T-helper 9 cell (primary cell): ENCODE measurements at regions not wholly inside any gene's neighbourhood (a gene's known extent, or its start where the extent isn't known, plus 50 kb on each side); places are given as distances from the start of the nearest gene placed in this dataset.

Source experiments
- DNase-seq: peaks from one replicate; pipeline ENCODE4 v3.0.0-alpha.2; 2020

- no peak for DNase-seq
Observed at GRCh38 chr2:83756219-83756618, 702.9 kb downstream of the SUCLG1 start.

GRCh38 chr2:83747141-83747540 lies 711.9 kb downstream of the SUCLG1 start:
- no peak for DNase-seq

GRCh38 chr2:83744855-83745254 lies 714.2 kb downstream of the SUCLG1 start:
- no peak for DNase-seq

- DNase-seq, result no peak
Observed at GRCh38 chr2:83742117-83742782, 716.8 kb downstream of the SUCLG1 start.

- DNase-seq, result no peak
Observed at GRCh38 chr2:83730223-83730622, 728.9 kb downstream of the SUCLG1 start.

- DNase-seq, result no peak
Observed at GRCh38 chr2:83725735-83726134, 733.3 kb downstream of the SUCLG1 start.

- no peak for DNase-seq
Observed at GRCh38 chr2:83705146-83705545, 753.9 kb downstream of the SUCLG1 start.

GRCh38 chr2:83703598-83703997 lies 755.5 kb downstream of the SUCLG1 start:
- no peak for DNase-seq

GRCh38 chr2:83696838-83697237 lies 762.2 kb downstream of the SUCLG1 start:
- DNase-seq, result no peak

GRCh38 chr2:83695530-83695929 lies 763.5 kb downstream of the SUCLG1 start:
- no peak for DNase-seq

GRCh38 chr2:83695037-83695436 lies 764.0 kb downstream of the SUCLG1 start:
- no peak for DNase-seq

GRCh38 chr2:83689402-83689801 lies 769.7 kb downstream of the SUCLG1 start:
- DNase-seq, result no peak

- DNase-seq, result no peak
Observed at GRCh38 chr2:83686863-83687262, 772.2 kb downstream of the SUCLG1 start.

GRCh38 chr2:83674050-83674449 lies 785.0 kb downstream of the SUCLG1 start:
- DNase-seq, result no peak

GRCh38 chr2:83665894-83666293 lies 793.2 kb downstream of the SUCLG1 start:
- no peak for DNase-seq

- no peak for DNase-seq
Observed at GRCh38 chr2:83665154-83665553, 793.9 kb downstream of the SUCLG1 start.

- no peak for DNase-seq
Observed at GRCh38 chr2:83661711-83662110, 797.4 kb downstream of the SUCLG1 start.

- no peak for DNase-seq
Observed at GRCh38 chr2:83654091-83654611, 804.9 kb downstream of the SUCLG1 start.

GRCh38 chr2:83650898-83651297 lies 808.2 kb downstream of the SUCLG1 start:
- no peak for DNase-seq

- DNase-seq, result no peak
Observed at GRCh38 chr2:83650161-83650560, 808.9 kb downstream of the SUCLG1 start.

- DNase-seq, result no peak
Observed at GRCh38 chr2:83640506-83640905, 818.6 kb downstream of the SUCLG1 start.

GRCh38 chr2:83633423-83633822 lies 825.7 kb downstream of the SUCLG1 start:
- no peak for DNase-seq

- no peak for DNase-seq
Observed at GRCh38 chr2:83630351-83630750, 828.7 kb downstream of the SUCLG1 start.

- DNase-seq, result no peak
Observed at GRCh38 chr2:83615511-83615910, 843.6 kb downstream of the SUCLG1 start.

GRCh38 chr2:83613178-83613577 lies 845.9 kb downstream of the SUCLG1 start:
- no peak for DNase-seq
